ENCODE measurements at regions not wholly inside any gene's neighbourhood (a gene's known extent, or its start where the extent isn't known, plus 50 kb on each side); places are given as distances from the start of the nearest gene placed in this dataset.
"Not testable (repeated sequence)": the region's sequence is repeated elsewhere in the genome, so short reads cannot be mapped to it uniquely, and the experiment has no call there.

GRCh38 chr4:77451530-77451929 lies 154.1 kb upstream of the CXCL13 start:
- no CpG with 5 or more reads among the region's 1 CpG for WGBS (ENCODE audit: low lambda C conversion rate)
- ATAC-seq (no peak), DNase-seq (ENCODE audit: low spot score) (no peak), FAIRE-seq (no peak)
- in situ Hi-C loops (cut with HindIII; ENCODE audit: extremely low pct_ligation_motif_present, low pct_unique_long_range_greater_than_20kb) (no loop called here), intact Hi-C loops (cut with micrococcal nuclease; ENCODE audit: unreplicated experiment) (no loop called here)
- no peaks in the 10 kb centered on the region for H3K79me2 ChIP-seq (ENCODE audit: insufficient read depth, low read length)
- H3K9ac ChIP-seq (ENCODE audit: insufficient read depth, low read depth, low read length) = no peak overlapping the region
- H3K4me1 ChIP-seq (ENCODE audit: insufficient read depth, low read length) = no peaks in the 10 kb centered on the region
- POLR2A ChIA-PET = no interaction called here
- H3K36me3 ChIP-seq (replicated peaks in 1 of 2; ENCODE audit: control insufficient read depth in 1 of 2, insufficient read depth in 2 of 2, low read length in 2 of 2) = no peaks in the 10 kb centered on the region
- CTCF ChIA-PET (ENCODE audit: low intra/inter-chr PET ratio, low total read pairs) = no interaction called here
- no peaks in the 10 kb centered on the region for H4K20me1 ChIP-seq (ENCODE audit: insufficient read depth, low read length)
- H3K27ac ChIP-seq (ENCODE audit: extremely low read length, insufficient read depth, low read length) = no peak overlapping the region
- no peaks in the 10 kb centered on the region for H3K9me3 ChIP-seq (ENCODE audit: low read length)
- H3K4me3 ChIP-seq (replicated peaks in 1 of 3; ENCODE audit: insufficient read depth in 1 of 3, low read depth in 2 of 3, low read length in 3 of 3) = no peak overlapping the region
- H3K4me2 ChIP-seq (ENCODE audit: low read depth, low read length) = no peak overlapping the region
- BruUV-seq (replicated peaks) = no TSS peak
- no peak overlapping the region for H2AFZ ChIP-seq (ENCODE audit: low read length)
- no peaks in the 10 kb centered on the region; a peak in 1 of 5 replicates for H3K27me3 ChIP-seq (ENCODE audit: control insufficient read depth in 1 of 2, insufficient read depth in 2 of 2, low read length in 2 of 2)
- TF ChIP-seq STAG1 (CRISPR knock-in tag; IDR thresholded peaks at IDR 0.05) = no peak
- TF ChIP-seq ETV5 (CRISPR knock-in tag; IDR thresholded peaks at IDR 0.05; ENCODE audit: borderline replicate concordance) = no peak
- TF ChIP-seq ZNF343 (CRISPR knock-in tag; IDR thresholded peaks at IDR 0.05) = no peak

- BruUV-seq (replicated peaks); in situ Hi-C loops (cut with HindIII; ENCODE audit: extremely low pct_ligation_motif_present, low pct_unique_long_range_greater_than_20kb): not testable (repeated sequence)
Measured at GRCh38 chr4:77452117-77452516, 153.5 kb upstream of the CXCL13 start.

GRCh38 chr4:77453911-77454310 lies 151.7 kb upstream of the CXCL13 start:
- Histone ChIP-seq H4K20me1 (ENCODE audit: insufficient read depth, low read length) (no peaks in the 10 kb centered on the region), H3K4me1 (ENCODE audit: insufficient read depth, low read length) (no peaks in the 10 kb centered on the region), H3K27me3 (ENCODE audit: control insufficient read depth in 1 of 2, insufficient read depth in 2 of 2, low read length in 2 of 2) (no peaks in the 10 kb centered on the region), H3K4me2 (ENCODE audit: low read depth, low read length) (no peak overlapping the region), H3K4me3 (replicated peaks in 1 of 3; ENCODE audit: insufficient read depth in 1 of 3, low read depth in 2 of 3, low read length in 3 of 3) (no peak overlapping the region), H3K79me2 (ENCODE audit: insufficient read depth, low read length) (no peaks in the 10 kb centered on the region), H3K36me3 (replicated peaks in 1 of 2; ENCODE audit: control insufficient read depth in 1 of 2, insufficient read depth in 2 of 2, low read length in 2 of 2) (no peaks in the 10 kb centered on the region), H2AFZ (ENCODE audit: low read length) (no peak overlapping the region), H3K27ac (ENCODE audit: extremely low read length, insufficient read depth, low read length) (no peak overlapping the region), H3K9ac (ENCODE audit: insufficient read depth, low read depth, low read length) (no peak overlapping the region), H3K9me3 (ENCODE audit: low read length) (no peaks in the 10 kb centered on the region)
- CTCF ChIA-PET (ENCODE audit: low intra/inter-chr PET ratio, low total read pairs) = no interaction called here
- ATAC-seq (no peak), DNase-seq (ENCODE audit: low spot score) (no peak), FAIRE-seq (no peak)
- 0% methylated on average over 1 of the region's 1 CpG for WGBS (ENCODE audit: low lambda C conversion rate)
- no peak for TF ChIP-seq ZNF292 (CRISPR knock-in tag; IDR thresholded peaks at IDR 0.05; ENCODE audit: borderline replicate concordance, low read depth)
- no peak for TF ChIP-seq HNRNPL (IDR thresholded peaks at IDR 0.05; ENCODE audit: low read depth, low read length)
- TF ChIP-seq CENPX (CRISPR knock-in tag; IDR thresholded peaks at IDR 0.05) = no peak
- POLR2A ChIA-PET = no interaction called here
- in situ Hi-C loops (cut with HindIII; ENCODE audit: extremely low pct_ligation_motif_present, low pct_unique_long_range_greater_than_20kb) (no loop called here), intact Hi-C loops (cut with micrococcal nuclease; ENCODE audit: unreplicated experiment) (no loop called here)
- BruUV-seq (replicated peaks) = no TSS peak

More at GRCh38 chr4:77452117-77452516, 153.5 kb upstream of the CXCL13 start:
- H3K9ac ChIP-seq (ENCODE audit: insufficient read depth, low read depth, low read length); H3K27me3 ChIP-seq (ENCODE audit: control insufficient read depth in 1 of 2, insufficient read depth in 2 of 2, low read length in 2 of 2); DNase-seq (ENCODE audit: low spot score); H3K4me3 ChIP-seq (replicated peaks in 1 of 3; ENCODE audit: insufficient read depth in 1 of 3, low read depth in 2 of 3, low read length in 3 of 3); H3K4me1 ChIP-seq (ENCODE audit: insufficient read depth, low read length); H4K20me1 ChIP-seq (ENCODE audit: insufficient read depth, low read length); H3K4me2 ChIP-seq (ENCODE audit: low read depth, low read length); FAIRE-seq; H3K9me3 ChIP-seq (ENCODE audit: low read length); intact Hi-C loops (cut with micrococcal nuclease; ENCODE audit: unreplicated experiment); POLR2A ChIA-PET; H3K36me3 ChIP-seq (replicated peaks in 1 of 2; ENCODE audit: control insufficient read depth in 1 of 2, insufficient read depth in 2 of 2, low read length in 2 of 2); H3K79me2 ChIP-seq (ENCODE audit: insufficient read depth, low read length); H3K27ac ChIP-seq (ENCODE audit: extremely low read length, insufficient read depth, low read length); CTCF ChIA-PET (ENCODE audit: low intra/inter-chr PET ratio, low total read pairs); H2AFZ ChIP-seq (ENCODE audit: low read length); ATAC-seq: not testable (repeated sequence)
- WGBS (ENCODE audit: low lambda C conversion rate) = 0% methylated on average over 3 of the region's 5 CpGs

Measured in HepG2 (cell line).